Adipocyte (in vitro differentiated cells): ENCODE measurements at regions not wholly inside any gene's neighbourhood (a gene's known extent, or its start where the extent isn't known, plus 50 kb on each side); places are given as distances from the start of the nearest gene placed in this dataset.

ENCODE experiments used
- DNase-seq: peaks from one replicate; pipeline ENCODE4 v3.0.0-alpha.2; 2015; ENCODE audit warnings: low read depth
- H3K27me3 ChIP-seq: replicated peaks from 2 replicates; pipeline ENCODE4 v1.7.0; 2013; ENCODE audit warnings: mild to moderate bottlenecking, low read length, moderate library complexity; ENCODE audit not compliant: control insufficient read depth, insufficient read depth
- H3K36me3 ChIP-seq: 2 replicates; pipeline ENCODE4 v1.7.0; 2013; ENCODE audit warnings: low read length, mild to moderate bottlenecking, moderate library complexity; ENCODE audit not compliant: control insufficient read depth, insufficient read depth, severe bottlenecking
- H3K4me1 ChIP-seq: 2 replicates; pipeline ENCODE4 v1.7.0; 2013; ENCODE audit warnings: mild to moderate bottlenecking, low read length, moderate library complexity; ENCODE audit not compliant: control insufficient read depth, insufficient read depth
- H3K4me3 ChIP-seq: 2 replicates; pipeline ENCODE4 v1.7.0; 2013; ENCODE audit warnings: mild to moderate bottlenecking, low read length, moderate library complexity
- H3K9ac ChIP-seq: 2 replicates; pipeline ENCODE4 v1.7.0; 2013; ENCODE audit warnings: mild to moderate bottlenecking, low read length, moderate library complexity
- H3K9me3 ChIP-seq: 2 replicates; pipeline ENCODE4 v1.7.0; 2013; ENCODE audit warnings: mild to moderate bottlenecking, low read length, moderate library complexity; ENCODE audit not compliant: control insufficient read depth

DNA sequence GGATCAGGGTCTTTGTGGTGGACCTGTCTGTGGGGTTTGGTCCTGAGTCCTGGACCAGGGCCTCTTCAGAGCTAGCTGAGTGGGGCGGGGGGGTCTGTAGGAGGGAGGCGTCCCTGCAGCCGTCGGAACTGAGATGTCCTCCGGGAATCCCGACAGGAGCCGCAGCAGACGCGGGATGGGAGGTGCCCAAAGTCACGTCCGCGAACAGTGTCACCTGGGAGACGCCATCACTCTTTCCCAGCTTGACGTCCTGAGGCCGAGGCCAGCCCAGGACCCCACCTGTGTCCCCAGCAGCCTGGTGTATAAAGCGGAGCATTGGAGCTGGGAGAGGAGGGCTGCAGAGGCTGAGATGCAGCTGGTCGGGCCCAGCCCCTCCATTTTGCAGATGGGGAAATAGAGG, 1234.7 kb downstream of the BRD1 start:
- Histone ChIP-seq H3K4me3 (no peak overlapping the region), H3K9me3 (no peaks in the 10 kb centered on the region), H3K4me1 (no peaks in the 10 kb centered on the region), H3K27me3 (no peaks in the 10 kb centered on the region), H3K36me3 (no peaks in the 10 kb centered on the region), H3K9ac (no peak overlapping the region)
- DNase-seq: no peak

DNA sequence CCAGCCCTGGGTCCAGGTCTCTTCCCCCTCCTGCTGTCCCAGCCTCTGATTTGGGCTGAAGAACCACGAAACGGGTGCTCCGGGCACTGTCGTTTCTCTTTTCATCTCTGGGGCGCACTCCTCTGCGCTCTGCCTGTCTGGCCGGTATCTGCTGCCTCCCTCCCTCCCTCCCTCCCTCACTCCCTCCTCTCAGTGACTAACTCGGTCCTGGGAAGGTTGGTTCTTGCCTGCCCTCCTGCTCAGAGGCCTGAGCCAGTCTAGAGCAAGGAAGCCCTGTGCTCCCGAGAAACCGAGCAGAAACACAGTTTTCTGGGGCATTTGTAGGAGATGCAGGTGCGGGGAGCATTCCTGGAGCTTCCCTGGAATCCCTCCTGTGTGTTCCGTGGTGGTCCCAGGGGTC, 1235.2 kb downstream of the BRD1 start:
- Histone ChIP-seq H3K4me3 (no peak overlapping the region), H3K27me3 (no peaks in the 10 kb centered on the region), H3K36me3 (no peaks in the 10 kb centered on the region), H3K9ac (no peak overlapping the region), H3K4me1 (no peaks in the 10 kb centered on the region), H3K9me3 (no peaks in the 10 kb centered on the region)
- no peak for DNase-seq

DNA sequence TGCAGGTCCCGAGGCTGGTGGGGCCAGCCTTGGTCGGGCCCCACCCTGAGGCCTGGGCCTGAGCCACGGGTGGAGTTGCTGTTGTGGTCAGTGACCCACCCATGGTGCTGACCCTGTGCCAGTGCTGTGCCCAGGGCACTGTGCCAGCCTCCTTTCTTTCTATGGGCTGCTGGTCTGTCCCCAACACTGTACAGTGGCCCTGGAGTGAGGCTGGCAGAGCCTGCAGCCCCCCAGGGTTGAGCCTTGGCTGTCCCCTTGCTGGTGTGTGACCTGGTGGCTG, 1235.7 kb downstream of the BRD1 start:
- Histone ChIP-seq H3K9me3 (no peaks in the 10 kb centered on the region), H3K4me1 (no peaks in the 10 kb centered on the region), H3K9ac (no peak overlapping the region), H3K4me3 (no peak overlapping the region), H3K36me3 (no peaks in the 10 kb centered on the region), H3K27me3 (no peaks in the 10 kb centered on the region)
- no peak for DNase-seq

DNA sequence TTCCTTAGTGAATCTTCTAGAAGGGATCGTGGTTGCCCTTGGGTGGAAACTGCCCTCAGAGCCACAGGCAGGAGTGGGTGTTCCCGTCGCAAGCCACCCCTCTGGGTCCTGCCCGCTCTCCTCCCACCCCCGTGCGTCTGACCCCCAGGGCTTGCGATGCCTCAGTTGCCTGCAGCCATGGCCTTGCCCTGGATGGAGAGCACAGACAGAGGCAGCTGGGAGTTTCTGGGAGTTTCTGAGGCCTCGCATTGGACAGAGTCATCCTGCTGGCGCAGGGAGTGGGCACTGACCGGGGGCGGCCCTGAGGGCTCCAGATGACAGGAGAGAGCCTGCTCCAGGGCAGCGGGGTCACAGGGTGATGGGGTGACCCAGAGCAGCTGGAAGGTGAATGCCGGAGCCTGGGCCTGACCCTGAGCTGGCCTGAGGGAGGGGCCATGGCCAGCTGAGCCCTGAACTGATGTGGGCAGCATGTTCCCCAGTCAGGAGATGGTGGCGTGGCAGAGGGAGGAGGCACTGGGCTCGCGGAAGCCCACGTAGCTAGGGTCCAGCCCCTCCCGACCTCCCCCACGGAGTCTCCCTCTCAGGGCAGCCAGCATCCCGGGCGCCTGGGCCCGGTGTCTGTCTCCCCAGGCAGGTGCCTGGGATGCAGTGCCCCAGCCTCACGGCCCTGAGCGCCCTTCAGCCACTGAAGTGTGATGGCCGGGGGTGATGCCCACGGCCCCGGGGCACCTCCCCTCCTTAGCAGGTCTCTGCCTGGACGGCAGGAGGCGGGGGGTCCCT, 1236.2 kb downstream of the BRD1 start:
- Histone ChIP-seq H3K9me3 (no peaks in the 10 kb centered on the region), H3K4me1 (no peaks in the 10 kb centered on the region), H3K27me3 (no peaks in the 10 kb centered on the region), H3K9ac (no peak overlapping the region), H3K36me3 (no peaks in the 10 kb centered on the region), H3K4me3 (no peak overlapping the region)
- DNase-seq: no peak

DNA sequence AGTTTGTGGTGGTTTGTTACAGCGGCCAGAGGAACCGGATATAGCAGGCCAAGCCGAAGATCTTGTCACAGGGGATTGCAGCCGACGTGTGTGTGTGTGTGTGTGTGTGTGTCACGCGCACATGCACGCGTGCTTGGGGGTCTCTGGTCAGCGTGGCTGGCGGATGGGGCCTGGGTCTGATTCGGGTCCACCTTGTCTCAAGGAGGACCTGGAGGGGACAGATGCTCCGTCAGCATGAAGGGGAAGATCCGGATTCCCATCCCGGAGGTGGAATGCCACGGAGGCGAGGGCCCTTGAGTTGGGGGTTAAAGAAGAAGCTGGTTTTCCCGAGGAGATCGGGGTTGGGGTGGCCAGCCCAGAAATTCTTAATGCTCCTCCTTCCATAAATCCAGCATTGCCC, 1237.8 kb downstream of the BRD1 start:
- no peak overlapping the region for H3K4me3 ChIP-seq
- H3K9ac ChIP-seq: no peak overlapping the region
- H3K36me3 ChIP-seq: no peaks in the 10 kb centered on the region
- no peaks in the 10 kb centered on the region for H3K27me3 ChIP-seq
- no peak for DNase-seq
- no peaks in the 10 kb centered on the region for H3K4me1 ChIP-seq
- H3K9me3 ChIP-seq: no peaks in the 10 kb centered on the region

DNA sequence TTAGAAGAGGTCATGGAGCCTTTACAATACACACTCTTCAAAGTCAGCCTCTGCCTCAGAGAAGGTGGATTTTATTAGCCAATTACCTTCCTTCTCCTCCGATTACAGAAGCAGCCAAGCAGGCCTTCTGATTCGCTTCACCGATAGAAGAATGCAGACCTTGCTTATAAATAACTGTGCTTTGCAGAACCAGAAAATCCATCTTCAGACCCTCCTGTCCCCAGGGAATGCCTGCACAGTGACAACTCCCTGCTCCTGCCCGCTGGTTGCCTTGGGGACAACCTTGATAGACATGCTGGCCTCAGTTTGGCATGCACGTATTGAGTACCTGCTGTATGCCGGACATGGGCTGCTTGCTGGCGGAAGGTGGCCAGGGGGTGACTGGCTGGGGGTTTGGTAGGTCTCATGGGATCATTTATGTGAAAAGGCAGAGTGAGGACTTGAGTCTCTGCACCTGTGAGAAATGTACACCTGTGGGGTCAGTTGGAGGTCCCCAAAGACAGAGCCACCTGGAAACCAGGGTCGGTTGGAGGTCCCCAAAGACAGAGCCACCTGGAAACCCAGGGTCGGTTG, 1238.7 kb downstream of the BRD1 start:
- DNase-seq: no peak
- Histone ChIP-seq H3K9me3 (no peaks in the 10 kb centered on the region), H3K4me1 (no peaks in the 10 kb centered on the region), H3K9ac (no peak overlapping the region), H3K4me3 (no peak overlapping the region), H3K36me3 (no peaks in the 10 kb centered on the region), H3K27me3 (no peaks in the 10 kb centered on the region)

DNA sequence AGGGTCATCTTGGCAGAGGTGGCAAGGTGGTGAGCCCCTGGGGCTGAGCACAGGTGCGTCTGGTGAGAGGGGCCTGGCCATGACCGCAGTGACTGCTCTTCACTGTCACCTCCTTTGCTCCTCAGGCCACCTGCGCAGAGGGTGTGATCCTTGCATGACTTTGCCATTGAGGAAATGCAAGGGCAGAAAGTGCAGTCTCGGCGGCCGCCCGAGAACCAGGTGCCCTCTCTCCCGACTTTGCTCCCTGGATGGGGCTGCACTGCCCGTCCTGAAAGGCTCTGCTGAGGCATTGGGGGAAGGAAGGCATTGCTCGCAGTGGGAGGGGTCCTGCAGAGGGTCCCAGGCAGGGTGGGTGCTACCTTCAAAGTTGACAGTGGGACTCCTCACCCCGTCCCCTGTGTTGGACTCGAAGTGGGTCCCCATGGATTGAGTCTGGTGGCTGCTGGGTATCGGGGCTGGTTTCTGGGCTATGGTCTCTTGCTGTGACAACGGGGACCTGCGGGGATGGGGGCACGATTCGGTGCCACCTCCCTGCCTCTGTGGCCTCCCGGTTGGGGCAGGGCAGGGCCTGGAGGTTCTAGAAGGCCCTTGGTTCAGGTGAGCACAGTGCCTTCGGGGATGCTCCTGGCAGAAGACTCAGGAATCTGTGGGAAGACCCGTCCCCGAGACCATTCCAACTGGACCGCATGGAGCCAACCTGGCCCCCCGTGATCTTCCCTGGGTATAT, 1239.4 kb downstream of the BRD1 start:
- no peak overlapping the region for H3K4me3 ChIP-seq

DNA sequence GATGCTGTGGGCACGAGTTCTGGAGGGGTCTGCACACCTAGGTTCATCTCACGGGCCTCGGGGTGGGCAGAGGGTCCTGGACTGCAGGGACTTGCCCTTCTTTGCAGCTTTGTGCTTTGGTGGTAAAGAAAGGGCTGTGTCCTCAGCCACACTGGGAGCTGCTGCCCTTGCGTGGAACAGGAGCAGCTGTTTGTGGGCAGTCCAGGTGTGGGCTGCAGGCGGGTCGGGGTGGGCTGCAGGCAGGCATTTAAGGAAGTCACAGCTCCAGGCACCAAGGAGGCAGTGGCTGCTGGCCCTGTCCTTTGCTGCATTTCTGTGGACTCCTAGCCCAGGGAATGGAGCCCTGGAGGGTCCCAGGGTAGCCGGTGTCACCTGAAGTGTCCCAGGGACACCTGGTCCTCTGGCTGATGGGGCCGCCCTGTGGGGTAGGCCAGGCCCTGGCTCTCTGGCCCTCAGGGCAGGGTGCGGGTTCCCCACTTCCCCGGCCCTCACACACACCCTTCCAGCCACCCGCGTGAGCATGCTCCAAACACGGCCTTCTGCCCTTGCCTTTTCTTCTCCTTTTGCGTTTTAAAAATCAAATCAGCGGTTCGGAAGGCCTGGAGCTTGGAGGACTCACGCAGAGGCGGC, 1240.3 kb downstream of the BRD1 start:
- no peak overlapping the region for H3K9ac ChIP-seq
- H3K9me3 ChIP-seq: no peaks in the 10 kb centered on the region
- no peak overlapping the region for H3K4me3 ChIP-seq
- no peaks in the 10 kb centered on the region for H3K4me1 ChIP-seq
- no peaks in the 10 kb centered on the region for H3K36me3 ChIP-seq
- no peak for DNase-seq
- H3K27me3 ChIP-seq: no peaks in the 10 kb centered on the region

More for the DNA sequence above, 1239.4 kb downstream of the BRD1 start:
- H3K27me3 ChIP-seq: no peaks in the 10 kb centered on the region
- no peaks in the 10 kb centered on the region for H3K9me3 ChIP-seq
- no peak for DNase-seq
- H3K4me1 ChIP-seq: no peaks in the 10 kb centered on the region
- H3K36me3 ChIP-seq: no peaks in the 10 kb centered on the region
- no peak overlapping the region for H3K9ac ChIP-seq

DNA sequence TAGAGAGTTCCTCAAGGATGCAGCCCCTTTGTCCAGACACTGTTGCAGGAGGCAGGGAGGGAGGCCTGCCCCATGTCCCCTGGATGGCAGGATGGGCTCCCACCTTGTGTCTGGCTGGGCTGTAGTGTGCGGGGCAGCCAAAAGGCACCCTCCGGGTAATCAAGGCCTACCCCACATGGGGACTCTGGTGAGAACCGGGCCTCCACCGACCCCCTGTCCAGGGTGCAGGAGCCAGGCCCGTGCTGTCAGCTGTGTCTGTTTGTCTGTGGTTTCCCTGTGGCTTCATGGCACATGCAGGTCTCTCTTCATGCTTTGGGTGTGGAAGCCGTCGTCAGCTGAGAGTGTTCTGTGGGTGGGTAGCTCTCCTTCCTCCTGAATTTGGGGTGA, 1240.9 kb downstream of the BRD1 start:
- Histone ChIP-seq H3K9me3 (no peaks in the 10 kb centered on the region), H3K4me3 (no peak overlapping the region), H3K4me1 (no peaks in the 10 kb centered on the region), H3K36me3 (no peaks in the 10 kb centered on the region), H3K27me3 (no peaks in the 10 kb centered on the region), H3K9ac (no peak overlapping the region)
- DNase-seq: no peak

DNA sequence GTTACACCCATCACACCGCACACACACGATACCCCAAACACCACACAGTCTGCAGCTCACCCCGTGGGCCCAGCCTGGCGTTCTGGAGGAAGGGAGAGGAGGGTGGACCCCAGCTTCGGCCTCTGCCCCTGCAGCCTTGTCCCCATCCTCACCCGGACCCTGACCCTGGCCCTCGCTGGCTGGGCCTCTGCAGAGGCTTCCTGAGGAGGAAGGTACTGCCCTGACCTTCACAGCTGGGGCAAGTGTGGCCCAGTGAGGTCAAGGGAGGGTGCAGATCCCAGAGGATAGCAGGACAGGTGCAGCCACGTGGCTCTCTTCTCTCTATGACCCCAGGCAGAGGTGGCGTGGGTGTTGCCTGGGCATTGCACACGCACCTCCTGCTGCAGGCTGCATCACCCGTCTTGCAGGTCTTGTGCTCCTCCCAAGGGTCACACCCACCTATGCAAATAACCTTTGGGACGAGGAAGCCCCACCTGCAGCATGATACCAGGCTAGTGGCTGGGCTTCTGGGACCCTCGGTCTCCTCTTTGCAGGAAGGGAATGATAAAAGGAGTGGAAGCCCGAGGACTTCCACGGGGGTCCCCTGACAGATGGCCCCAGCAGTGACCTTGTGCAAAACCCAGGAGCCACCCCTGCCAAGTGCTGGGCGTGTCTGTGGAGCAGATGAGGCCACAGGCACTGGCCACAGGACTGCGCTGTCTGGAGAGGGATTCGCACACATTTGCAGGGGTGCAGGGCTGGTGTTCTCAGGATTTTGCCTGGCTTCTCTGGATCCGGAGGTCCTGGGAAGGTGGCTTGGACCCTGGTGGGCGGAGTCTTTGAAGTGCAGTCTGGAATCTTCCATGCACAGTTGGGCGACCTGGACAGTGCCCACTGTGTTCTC, 1241.5 kb downstream of the BRD1 start:
- Histone ChIP-seq H3K9me3 (no peaks in the 10 kb centered on the region), H3K27me3 (no peaks in the 10 kb centered on the region), H3K36me3 (no peaks in the 10 kb centered on the region), H3K4me3 (no peak overlapping the region), H3K4me1 (no peaks in the 10 kb centered on the region), H3K9ac (no peak overlapping the region)
- DNase-seq: no peak

DNA sequence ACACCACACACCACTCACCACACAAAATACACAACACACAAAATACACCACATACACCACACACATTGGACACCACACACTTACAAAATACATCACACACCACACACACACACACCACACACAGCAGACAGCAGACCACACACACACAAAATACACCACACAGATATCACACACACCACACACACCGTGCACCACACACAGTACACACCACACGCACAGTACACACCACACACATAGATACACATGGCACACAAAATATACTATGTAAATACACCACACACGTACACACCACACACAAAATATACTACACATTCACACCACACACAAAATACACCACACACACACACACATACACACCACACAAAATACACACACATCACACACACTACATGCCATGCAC, 1243.5 kb downstream of the BRD1 start:
- peaks cover 3% of the 10 kb centered on the region for H3K27me3 ChIP-seq
- no peak for DNase-seq
- H3K36me3 ChIP-seq: no peaks in the 10 kb centered on the region
- no peak overlapping the region for H3K4me3 ChIP-seq
- no peaks in the 10 kb centered on the region for H3K4me1 ChIP-seq
- no peak overlapping the region for H3K9ac ChIP-seq
- no peaks in the 10 kb centered on the region for H3K9me3 ChIP-seq
